Head of caudate nucleus (tissue), 42 donors: ENCODE measurements at regions not wholly inside any gene's neighbourhood (a gene's known extent, or its start where the extent isn't known, plus 50 kb on each side); places are given as distances from the start of the nearest gene placed in this dataset.
A peak's percentile ranks its signal among the peaks of the same experiment; 100 is the strongest.

Source experiments
- DNase-seq, 42 donors: peaks; one replicate each; pipeline versions ENCODE4 v3.0.0 to v3.0.0-alpha.2; 2020 to 2021; ENCODE audit warnings: mixed read lengths in 7 of 42
- intact Hi-C: fragments of 100-400 bp; cut with DNase I; formaldehyde crosslinking; loops from one replicate; pipeline ENCODE4 v1.15.0; 2022

DNA sequence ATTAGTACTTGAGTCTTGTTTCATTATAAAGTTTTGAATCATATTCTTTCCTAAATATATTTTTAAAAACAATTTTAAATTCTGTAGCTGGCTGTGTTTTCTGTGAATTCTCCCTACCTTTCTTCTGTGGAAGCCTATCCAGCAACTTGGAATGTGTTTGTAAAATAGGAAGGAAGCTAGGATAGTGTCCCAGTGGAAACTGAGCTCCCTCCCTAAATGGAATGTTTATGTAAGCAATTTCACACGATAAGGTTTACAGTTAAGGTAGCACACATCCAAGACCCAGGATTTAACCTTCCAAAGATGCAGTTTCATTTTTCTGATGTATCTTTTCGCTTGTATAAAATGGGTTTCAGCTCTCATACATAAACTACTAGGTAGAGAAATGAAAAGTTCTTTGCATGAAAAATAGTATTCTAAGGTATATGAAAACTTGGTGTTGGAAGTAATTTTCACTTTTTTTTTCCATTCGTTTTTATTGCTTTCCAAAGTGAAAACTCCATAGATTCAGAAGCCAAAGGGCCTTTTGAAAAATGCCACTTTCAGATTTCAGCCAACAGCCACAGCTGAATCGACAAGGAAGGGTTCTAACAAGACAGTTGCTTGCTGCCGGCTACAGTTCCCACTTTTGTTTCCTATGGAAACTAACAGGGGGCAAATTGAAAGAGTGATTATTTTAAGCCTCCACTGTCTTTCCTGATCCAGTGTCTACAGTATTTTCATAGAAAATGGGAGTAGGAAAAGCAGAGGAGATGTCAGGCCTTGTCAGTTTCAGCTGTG is 405.1 kb upstream of the POU3F3 start:
- intact Hi-C loops = no loop called here
- peak in 13 of 42 donors; percentile 30 to 72 (median 48) for DNase-seq

DNA sequence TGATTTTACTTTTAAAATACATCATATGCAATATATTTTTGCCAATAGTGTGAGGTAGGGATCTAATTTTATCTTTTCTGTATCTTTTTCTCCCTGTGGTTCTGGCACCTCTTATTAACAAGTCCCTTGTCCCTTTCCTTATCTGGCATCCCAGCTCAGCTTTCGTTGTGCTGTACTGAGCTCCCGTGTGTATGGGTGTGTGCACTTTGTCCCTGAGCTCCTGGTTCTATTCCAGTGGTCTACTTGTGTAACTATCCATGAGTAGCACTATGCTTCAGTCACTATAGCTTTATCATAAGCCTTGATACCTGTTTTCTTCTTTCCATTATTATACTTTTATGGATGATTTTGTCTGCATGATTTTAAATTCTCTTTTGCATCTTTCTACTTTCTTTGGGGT is 401.4 kb upstream of the POU3F3 start:
- intact Hi-C loops = no loop called here
- no peak for DNase-seq

DNA sequence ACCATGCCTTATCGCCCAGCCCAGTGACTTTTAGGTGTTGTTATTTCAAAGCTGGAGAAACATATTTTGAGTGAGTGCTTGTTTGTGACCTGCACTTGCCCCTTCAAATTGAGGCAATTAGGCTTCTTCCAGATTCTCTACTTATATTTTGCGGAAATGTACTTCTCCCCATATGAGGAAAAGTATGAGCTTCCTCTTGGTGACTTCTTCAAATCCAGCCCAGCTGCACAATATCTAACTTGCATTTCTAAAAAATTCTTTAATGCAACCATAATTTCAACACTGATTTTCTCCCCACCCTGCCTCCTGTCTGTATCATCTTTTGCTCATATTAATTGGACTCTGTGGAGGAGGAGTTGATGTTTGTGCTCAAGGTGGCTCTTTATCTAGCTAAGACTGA is 391.2 kb upstream of the POU3F3 start:
- intact Hi-C loops = no loop called here
- DNase-seq = no peak

- intact Hi-C loops = no loop called here
- no peak for DNase-seq
Observed at GRCh38 chr2:104465981-104466380, 387.9 kb upstream of the POU3F3 start.

- DNase-seq = no peak
- intact Hi-C loops = no loop called here
Observed at GRCh38 chr2:104468846-104469245, 385.1 kb upstream of the POU3F3 start.

- intact Hi-C loops = no loop called here
- DNase-seq = no peak
Observed at GRCh38 chr2:104472076-104472475, 381.8 kb upstream of the POU3F3 start.

- intact Hi-C loops = no loop called here
- no peak for DNase-seq
Observed at GRCh38 chr2:104473546-104473945, 380.4 kb upstream of the POU3F3 start.

GRCh38 chr2:104474716-104475115 is 379.2 kb upstream of the POU3F3 start:
- intact Hi-C loops = no loop called here
- DNase-seq = no peak

DNA sequence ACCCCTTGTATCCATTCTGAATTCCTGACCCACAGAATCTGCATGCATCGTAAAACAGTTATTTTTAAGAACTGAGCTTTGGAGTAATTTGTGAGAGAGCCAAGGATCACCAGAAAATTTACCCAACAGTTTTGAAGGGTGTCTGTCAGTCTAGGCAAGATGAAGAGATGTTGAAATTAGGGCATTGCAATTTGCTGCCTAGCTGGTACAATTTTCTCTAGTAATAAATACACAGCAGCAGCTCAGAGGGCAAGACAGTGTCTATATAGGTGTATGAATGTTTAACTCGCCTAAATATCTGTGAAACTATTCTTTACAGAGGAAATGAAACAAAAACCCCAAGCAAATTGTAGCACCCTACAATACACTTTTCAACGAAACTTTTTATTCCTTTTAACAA is 377.8 kb upstream of the POU3F3 start:
- DNase-seq = no peak
- intact Hi-C loops = no loop called here

GRCh38 chr2:104476563-104476988 is 377.3 kb upstream of the POU3F3 start:
- intact Hi-C loops = no loop called here
- peak in 1 of 42 donors; percentile 38 for DNase-seq

GRCh38 chr2:104481341-104481740 is 372.6 kb upstream of the POU3F3 start:
- no peak for DNase-seq
- intact Hi-C loops = no loop called here

DNA sequence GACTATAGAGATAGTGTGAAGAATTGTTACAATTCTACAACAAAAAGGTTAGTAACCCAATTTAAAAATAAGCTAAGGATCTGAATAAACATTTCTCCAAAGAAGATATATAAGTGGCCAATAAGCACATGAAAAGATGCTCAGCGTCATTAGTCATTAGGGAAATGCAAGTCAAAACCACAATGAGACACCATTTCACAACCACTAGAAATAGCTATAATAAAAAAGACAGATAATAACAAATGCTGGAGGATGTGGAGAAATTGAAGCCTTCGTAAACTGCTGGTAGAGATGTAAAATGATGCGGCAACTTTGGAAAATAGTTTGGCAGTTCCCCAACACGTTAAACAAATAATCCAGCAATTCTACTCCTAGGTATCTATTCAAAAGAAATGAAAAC is 366.5 kb upstream of the POU3F3 start:
- DNase-seq = no peak
- intact Hi-C loops = no loop called here

DNA sequence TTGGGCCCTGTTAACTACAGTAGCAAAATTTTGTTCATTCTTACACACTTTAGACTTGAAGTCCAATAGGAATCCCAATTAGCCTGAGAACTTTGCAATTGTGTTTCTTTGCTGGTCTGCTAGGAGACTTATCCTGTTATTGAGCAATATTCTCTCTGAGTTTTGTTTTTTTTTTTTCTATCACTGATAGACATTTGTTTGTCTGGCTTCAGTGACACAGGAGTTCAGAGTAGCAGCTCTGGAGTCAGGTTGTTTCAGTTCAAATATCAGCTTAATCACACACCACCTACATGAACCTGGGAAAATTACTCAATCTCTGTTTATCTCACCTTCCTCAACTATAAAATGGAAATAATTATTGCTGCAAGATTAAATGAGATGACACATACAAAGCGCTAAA is 360.2 kb upstream of the POU3F3 start:
- intact Hi-C loops = no loop called here

GRCh38 chr2:104501342-104501741 is 352.6 kb upstream of the POU3F3 start:
- DNase-seq = no peak
- intact Hi-C loops = loop anchor here (5.0 kb wide), 2 partner anchors 69 to 351 kb away; partner anchors contain the start of gene POU3F3

More for the DNA sequence above, 360.2 kb upstream of the POU3F3 start:
- no peak for DNase-seq

GRCh38 chr2:104501929-104502328 is 352.0 kb upstream of the POU3F3 start:
- intact Hi-C loops = loop anchor here (5.0 kb wide), 2 partner anchors 70 to 350 kb away; partner anchors contain the start of gene POU3F3
- DNase-seq = peak in 3 of 42 donors; percentile 29 to 53 (median 42)

DNA sequence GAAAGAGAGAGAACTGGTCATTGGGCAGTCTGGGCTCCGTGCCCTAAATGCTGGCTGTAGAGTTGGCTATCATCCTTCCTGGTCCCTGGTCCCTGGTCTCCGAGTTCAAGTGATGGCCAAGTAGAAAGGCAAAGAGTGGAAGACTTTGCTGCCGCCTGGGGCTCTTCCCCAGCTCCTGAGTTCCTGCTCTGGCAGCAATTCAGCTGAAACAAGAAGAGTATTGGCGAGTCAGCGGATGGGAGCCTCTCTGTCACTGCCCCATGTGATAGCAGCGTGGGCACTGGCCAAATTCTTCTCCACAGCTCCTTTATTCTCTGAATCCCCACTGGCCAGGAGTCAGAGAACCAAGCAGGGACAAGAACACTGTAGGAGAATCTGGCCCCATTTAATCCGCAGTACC is 351.0 kb upstream of the POU3F3 start:
- intact Hi-C loops = loop anchor here (5.0 kb wide), 2 partner anchors 71 to 349 kb away; partner anchors contain the start of gene POU3F3
- peak; percentile 64 to 97 (median 91) for DNase-seq

GRCh38 chr2:104504331-104505073 is 349.4 kb upstream of the POU3F3 start:
- no peak for DNase-seq
- intact Hi-C loops = loop anchor here (5.0 kb wide), 2 partner anchors 72 to 348 kb away; partner anchors contain the start of gene POU3F3

DNA sequence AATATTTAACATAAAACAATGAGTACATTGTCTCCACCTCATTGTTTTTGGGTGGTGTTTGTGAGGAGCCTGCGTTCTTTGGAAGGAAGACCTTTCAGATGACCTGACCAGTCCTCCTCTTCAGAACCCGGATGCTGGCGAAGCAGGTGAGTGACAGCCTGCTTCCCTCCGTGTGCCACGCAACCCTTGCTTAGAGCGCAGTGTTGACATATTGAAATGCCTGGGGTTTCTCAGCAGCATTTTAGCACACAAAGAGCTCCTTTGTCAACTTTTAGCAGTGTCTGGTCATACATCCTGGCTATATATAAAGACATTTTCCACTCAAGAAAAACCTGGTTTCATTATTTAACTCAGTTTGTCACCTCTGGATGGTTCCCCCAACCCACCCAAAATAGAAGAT is 335.7 kb upstream of the POU3F3 start:
- intact Hi-C loops = no loop called here
- DNase-seq = no peak

DNA sequence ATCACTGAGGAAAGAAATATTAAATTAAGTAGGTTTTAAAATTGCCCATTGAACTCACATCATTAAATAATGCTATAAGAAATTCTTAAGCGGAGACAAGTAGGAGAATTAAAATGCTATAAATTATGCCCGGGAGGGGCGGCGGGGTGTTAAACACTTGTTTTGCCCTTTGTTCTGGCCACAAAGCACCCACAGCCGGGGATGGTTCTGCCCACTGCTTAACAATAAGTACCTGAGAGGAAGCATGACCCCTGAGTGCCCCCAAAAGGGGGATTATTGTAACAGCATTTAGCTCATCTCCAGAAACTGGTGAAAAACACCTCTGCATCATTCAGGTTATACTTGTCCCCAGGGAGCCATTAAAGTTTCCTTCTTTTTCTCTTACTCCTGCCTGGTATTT is 332.7 kb upstream of the POU3F3 start:
- peak in 2 of 42 donors; percentile 19 to 21 for DNase-seq
- intact Hi-C loops = no loop called here

- intact Hi-C loops = no loop called here
- DNase-seq = peak in 4 of 42 donors; percentile 22 to 61 (median 49)
Observed at GRCh38 chr2:104523921-104524320, 330.0 kb upstream of the POU3F3 start.
